HG03520 (cell line): ENCODE measurements at regions not wholly inside any gene's neighbourhood (a gene's known extent, or its start where the extent isn't known, plus 50 kb on each side); places are given as distances from the start of the nearest gene placed in this dataset.
A peak's percentile ranks its signal among the peaks of the same experiment; 100 is the strongest.
"Not testable (repeated sequence)": the region's sequence is repeated elsewhere in the genome, so short reads cannot be mapped to it uniquely, and the experiment has no call there.

Source experiments
- ATAC-seq: cut with Tn5 transposase; IDR thresholded peaks from one replicate; pipeline ENCODE4 v1.9.1; 2021; ENCODE audit warnings: mild to moderate bottlenecking, moderate library complexity; ENCODE audit not compliant: unreplicated experiment

DNA sequence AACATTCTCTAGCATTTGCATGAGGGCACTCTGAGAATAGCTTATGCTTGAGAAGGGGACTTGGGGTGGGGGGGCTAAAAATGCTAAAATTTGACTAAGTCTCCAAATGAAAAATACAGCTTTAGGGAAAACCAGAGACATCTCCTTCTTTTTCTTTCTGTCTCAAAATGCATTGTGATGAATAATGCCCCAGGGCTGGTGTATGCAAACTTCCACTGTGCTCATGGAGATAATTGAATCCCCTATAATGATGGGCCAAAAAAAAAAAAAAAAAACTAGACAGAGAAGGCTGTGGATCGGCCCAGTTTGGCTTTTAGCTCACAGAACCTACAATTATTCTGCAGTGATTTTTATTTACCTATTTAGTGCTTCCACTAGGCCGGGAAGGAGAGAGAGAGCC, 147.9 kb upstream of the RORA start:
- no peak for ATAC-seq

- ATAC-seq, result no peak
These were observed 147.4 kb upstream of the RORA start for GRCh38 chr15:61376516-61376915.

DNA sequence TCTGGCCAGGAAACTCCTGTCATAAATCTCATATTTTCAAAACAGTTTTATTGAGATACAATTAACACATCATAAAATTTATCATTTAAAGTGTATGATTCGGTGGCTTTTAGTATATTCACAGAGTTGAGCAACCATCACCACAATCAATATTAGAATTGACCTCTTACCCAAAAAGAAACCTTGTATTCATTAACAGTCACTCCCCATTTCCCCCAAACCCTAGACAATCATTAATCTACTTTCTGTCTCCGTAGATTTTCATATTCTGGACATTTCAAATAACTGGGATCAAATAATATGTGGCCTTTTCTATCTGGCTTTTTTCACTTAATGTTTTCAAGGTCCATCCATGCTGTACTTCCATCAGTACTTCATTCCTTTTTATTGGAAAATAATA, 145.7 kb upstream of the RORA start:
- ATAC-seq, result no peak

GRCh38 chr15:61367953-61368352, 138.9 kb upstream of the RORA start:
- no peak for ATAC-seq

GRCh38 chr15:61364871-61365270, 135.8 kb upstream of the RORA start:
- ATAC-seq, result no peak

- not testable (repeated sequence) for ATAC-seq
These were observed 133.8 kb upstream of the RORA start for GRCh38 chr15:61362912-61363311.

GRCh38 chr15:61344293-61344692, 115.2 kb upstream of the RORA start:
- ATAC-seq, result no peak

DNA sequence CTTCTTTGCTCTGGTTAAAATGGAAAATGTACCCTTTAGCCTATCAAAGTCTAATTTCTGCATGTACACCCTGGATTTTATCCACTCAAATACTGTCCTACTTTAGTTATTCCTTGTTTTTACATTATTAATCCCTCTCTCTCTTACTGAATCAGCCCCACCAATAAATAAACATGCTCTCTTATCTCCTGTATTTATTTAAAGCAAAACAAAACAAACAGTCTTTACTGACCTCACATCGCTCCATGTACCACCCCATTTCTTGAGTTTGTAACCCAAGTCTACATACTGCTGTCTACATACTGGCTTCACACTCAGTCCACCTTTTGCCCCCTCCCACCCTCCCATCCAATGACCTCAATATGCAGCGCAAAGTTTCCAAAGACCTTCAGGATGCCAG, 113.3 kb upstream of the RORA start:
- no peak for ATAC-seq

- no peak for ATAC-seq
These were observed 110.4 kb upstream of the RORA start for GRCh38 chr15:61339516-61339915.

DNA sequence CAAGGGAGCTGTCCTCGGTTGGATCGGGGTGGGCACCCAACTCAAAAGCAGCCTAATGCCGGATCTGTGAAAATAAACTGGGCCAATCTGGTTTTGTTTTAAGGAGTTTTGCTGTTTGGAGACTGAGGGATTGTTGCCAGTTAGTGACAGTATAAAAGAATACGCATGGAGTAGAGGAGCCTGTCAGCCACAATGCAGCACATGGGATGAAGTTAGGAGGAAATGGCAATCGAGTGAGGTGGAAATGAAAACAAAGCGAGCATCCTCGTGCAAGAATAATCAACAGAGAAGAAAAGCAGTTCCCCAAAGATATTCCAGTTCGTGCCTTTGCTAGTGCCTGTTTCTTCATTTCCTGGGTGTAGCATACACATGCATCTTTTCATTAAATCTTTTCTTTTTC, 108.4 kb upstream of the RORA start:
- ATAC-seq, result no peak

DNA sequence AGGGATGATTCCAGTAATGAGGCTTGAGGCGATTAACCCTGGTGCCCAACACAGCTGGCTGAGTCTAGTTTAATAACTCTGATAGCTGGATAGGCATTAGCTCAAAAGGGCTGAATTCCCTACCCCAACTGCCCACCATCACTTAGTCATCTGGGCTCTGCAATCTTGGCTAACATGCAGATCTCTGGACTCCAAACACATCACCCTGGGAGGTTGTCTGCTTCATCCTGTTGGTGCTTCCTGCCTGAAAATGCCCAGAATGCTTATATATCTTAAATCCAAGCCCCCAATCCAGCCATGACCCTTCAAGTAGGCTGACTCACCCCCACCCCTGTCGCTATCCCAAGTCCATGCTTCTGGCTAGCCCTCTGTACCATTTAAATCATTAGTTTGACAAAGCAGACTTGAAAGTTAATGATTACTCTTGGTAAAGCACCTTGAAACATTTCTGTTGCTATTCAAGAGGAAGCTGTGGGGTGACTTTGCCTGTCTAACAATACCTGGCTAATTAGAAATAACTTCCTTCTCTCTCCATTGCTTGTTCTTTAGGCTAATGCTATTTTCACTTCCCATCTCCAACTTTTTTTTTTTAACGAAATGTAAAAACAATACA, 107.0 kb upstream of the RORA start:
- no peak for ATAC-seq

DNA sequence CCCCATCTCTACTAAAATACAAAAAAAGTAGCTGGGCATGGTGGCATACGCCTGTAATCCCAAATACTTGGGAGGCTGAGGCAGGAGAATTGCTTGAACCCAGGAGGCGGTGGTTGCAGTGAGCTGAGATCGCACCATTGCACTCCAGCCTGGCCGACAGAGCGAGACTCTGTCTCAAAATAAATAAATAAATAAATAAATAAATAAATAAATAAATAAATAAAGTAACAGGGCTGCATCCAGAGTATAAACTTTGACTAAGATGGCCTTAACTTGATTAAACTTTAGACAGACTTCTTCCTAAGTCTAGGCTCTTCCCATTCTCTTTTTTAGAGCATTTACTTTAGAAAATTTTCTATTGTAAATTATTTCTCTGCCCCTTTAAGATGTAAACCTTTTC, 105.6 kb upstream of the RORA start:
- not testable (repeated sequence) for ATAC-seq

- no peak for ATAC-seq
These were observed 101.9 kb upstream of the RORA start for GRCh38 chr15:61331019-61331418.

GRCh38 chr15:61327019-61327631, 98.0 kb upstream of the RORA start:
- peak; percentile 69 for ATAC-seq

- no peak for ATAC-seq
These were observed 90.8 kb upstream of the RORA start for GRCh38 chr15:61319892-61320291.

DNA sequence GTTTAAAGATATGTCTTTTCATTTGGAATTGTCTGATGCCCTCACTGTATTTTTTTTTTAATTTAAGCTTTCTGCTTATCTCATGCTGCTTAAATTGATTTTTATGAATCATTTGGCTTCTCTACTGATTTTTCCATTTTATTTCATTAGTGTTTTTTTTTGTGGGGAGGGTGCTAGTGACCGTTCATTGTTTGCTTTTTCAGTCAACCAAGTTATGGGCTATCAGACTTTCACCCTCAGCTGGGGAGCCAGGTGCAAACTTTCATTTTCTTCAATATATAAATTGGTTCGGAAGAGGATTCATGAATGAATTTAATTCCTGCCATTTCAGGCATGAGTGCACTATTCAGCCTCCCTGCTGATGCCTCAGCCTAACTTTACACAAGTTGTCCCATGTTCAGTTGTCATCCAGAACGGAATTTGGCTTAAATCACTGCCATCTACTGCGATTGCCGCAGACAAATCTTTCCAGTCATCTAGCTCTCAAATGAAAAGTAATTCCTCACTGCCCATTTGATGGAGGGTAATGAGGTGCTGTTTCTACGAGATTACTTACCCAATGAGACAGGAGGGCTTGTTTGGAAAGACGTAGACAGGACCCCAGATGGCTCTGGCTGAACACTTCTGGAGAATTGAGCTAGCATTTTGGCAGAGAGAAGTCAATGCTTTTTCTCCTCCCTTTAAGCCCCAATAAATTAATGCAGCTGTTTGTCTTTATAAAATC, 89.9 kb upstream of the RORA start:
- no peak for ATAC-seq

DNA sequence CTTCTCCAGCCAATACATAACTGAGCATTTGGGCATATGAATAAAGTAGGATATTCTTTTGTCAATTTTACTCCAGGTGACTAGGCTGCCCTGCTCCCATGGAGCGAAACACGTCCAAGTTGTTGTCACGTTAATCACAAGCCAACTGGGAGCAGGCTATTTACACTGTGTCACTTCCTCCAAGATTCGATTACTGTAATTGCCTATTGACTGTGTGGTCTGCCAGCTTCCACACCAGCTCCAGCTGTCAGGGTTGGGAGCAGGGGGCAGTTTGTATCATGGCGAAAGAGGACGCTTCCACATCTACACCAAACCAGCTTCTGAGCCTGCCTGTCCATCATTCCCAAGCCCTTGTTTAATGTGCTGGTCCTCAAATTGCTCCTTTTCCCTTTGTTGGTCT, 89.2 kb upstream of the RORA start:
- no peak for ATAC-seq

GRCh38 chr15:61315471-61315870, 86.4 kb upstream of the RORA start:
- no peak for ATAC-seq

DNA sequence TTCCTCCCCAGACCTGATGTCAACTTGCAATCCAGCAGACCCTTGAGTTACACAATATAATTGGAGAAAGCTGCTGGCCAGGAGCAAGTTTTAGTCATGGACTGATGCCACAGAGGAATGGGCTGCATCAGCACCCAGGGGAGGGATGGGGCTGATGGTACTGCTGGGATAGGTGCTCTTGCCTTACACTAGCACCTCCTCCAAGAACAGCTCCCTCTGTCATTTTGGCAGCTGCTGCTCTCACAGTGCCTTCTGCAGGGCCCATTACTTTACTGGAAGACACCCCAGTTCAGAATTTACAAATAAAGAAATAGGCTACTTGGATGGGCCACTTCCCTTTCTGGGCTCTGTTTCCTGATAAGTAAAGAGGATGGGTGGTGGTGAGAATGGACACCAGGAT, 85.3 kb upstream of the RORA start:
- ATAC-seq, result no peak

- ATAC-seq, result no peak
These were observed 80.5 kb upstream of the RORA start for GRCh38 chr15:61309617-61310016.

DNA sequence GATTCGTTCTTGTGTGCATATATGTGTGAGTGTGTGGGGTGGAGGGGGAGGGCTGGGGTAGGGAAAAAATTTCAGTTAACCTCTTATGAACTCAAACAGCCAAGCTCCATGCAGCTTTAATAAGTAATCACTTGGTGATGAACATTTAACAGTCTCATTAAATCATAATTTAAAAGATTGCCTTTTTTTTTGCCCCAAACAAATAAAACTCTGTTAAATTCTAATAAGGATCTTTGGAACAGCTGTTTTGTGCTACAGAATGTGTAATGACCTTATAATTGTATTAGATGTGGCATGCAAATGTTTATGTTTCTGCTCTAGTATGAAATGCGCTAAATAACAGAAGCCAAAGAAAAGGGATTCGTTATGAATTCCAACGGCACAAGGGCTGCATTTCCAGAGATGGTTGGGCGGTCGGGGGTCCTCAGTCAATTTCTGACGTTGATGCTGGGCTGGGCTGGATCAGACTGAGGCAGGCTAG, 80.0 kb upstream of the RORA start:
- ATAC-seq, result no peak

- ATAC-seq, result no peak
These were observed 79.3 kb upstream of the RORA start for GRCh38 chr15:61308437-61308836.
